Effector memory CD4-positive, alpha-beta T cell (primary cell): ENCODE measurements at regions not wholly inside any gene's neighbourhood (a gene's known extent, or its start where the extent isn't known, plus 50 kb on each side); places are given as distances from the start of the nearest gene placed in this dataset.

ENCODE experiments used
- DNase-seq, 3 donors: peaks; one replicate each; pipeline ENCODE4 v3.0.0-alpha.2; 2020
- H3K27ac ChIP-seq: 2 replicates; pipeline ENCODE4 v1.7.0; 2013; ENCODE audit warnings: mild to moderate bottlenecking, low read length, moderate library complexity; ENCODE audit not compliant: insufficient read depth, poor library complexity, severe bottlenecking
- H3K27me3 ChIP-seq: replicated peaks from 2 replicates; pipeline ENCODE4 v1.7.0; 2013; ENCODE audit warnings: mild to moderate bottlenecking, low read length; ENCODE audit not compliant: insufficient read depth, control insufficient read depth, poor library complexity, severe bottlenecking
- H3K36me3 ChIP-seq: 2 replicates; pipeline ENCODE4 v1.7.0; 2013; ENCODE audit warnings: mild to moderate bottlenecking, low read length, moderate library complexity; ENCODE audit not compliant: control insufficient read depth, insufficient read depth
- H3K4me1 ChIP-seq: 2 replicates; pipeline ENCODE4 v1.7.0; 2013; ENCODE audit warnings: low read length, mild to moderate bottlenecking; ENCODE audit not compliant: control insufficient read depth, insufficient read depth, poor library complexity, severe bottlenecking
- H3K4me3 ChIP-seq: 2 replicates; pipeline ENCODE4 v1.7.0; 2013; ENCODE audit warnings: low read length, low read depth, mild to moderate bottlenecking; ENCODE audit not compliant: insufficient read depth, poor library complexity, severe bottlenecking
- H3K9me3 ChIP-seq: 2 replicates; pipeline ENCODE4 v1.7.0; 2013; ENCODE audit warnings: mild to moderate bottlenecking, low read length, moderate library complexity; ENCODE audit not compliant: control insufficient read depth

GRCh38 chr15:85954586-85954985 lies 125.1 kb upstream of the AGBL1 start:
- H3K36me3 ChIP-seq: no peaks in the 10 kb centered on the region
- no peaks in the 10 kb centered on the region for H3K9me3 ChIP-seq
- no peak for DNase-seq
- H3K27me3 ChIP-seq: no peaks in the 10 kb centered on the region
- H3K27ac ChIP-seq: no peak overlapping the region
- no peaks in the 10 kb centered on the region for H3K4me1 ChIP-seq
- H3K4me3 ChIP-seq: no peak overlapping the region

- H3K4me1 ChIP-seq: no peaks in the 10 kb centered on the region
- no peak overlapping the region for H3K4me3 ChIP-seq
- H3K9me3 ChIP-seq: no peaks in the 10 kb centered on the region
- no peak overlapping the region for H3K27ac ChIP-seq
- H3K27me3 ChIP-seq: no peaks in the 10 kb centered on the region
- no peak for DNase-seq
- H3K36me3 ChIP-seq: no peaks in the 10 kb centered on the region
These were observed 123.9 kb upstream of the AGBL1 start for GRCh38 chr15:85955501-85956391.

- Histone ChIP-seq H3K4me3 (no peak overlapping the region), H3K27ac (no peak overlapping the region), H3K27me3 (no peaks in the 10 kb centered on the region), H3K36me3 (no peaks in the 10 kb centered on the region), H3K4me1 (no peaks in the 10 kb centered on the region), H3K9me3 (no peaks in the 10 kb centered on the region)
- no peak for DNase-seq
These were observed 123.0 kb upstream of the AGBL1 start for GRCh38 chr15:85956532-85957275.

- no peaks in the 10 kb centered on the region for H3K36me3 ChIP-seq
- H3K4me3 ChIP-seq: no peak overlapping the region
- no peaks in the 10 kb centered on the region for H3K4me1 ChIP-seq
- no peaks in the 10 kb centered on the region for H3K9me3 ChIP-seq
- no peak overlapping the region for H3K27ac ChIP-seq
- no peak for DNase-seq
- no peaks in the 10 kb centered on the region for H3K27me3 ChIP-seq
These were observed 120.1 kb upstream of the AGBL1 start for GRCh38 chr15:85959611-85960010.

GRCh38 chr15:85960381-85960780 lies 119.3 kb upstream of the AGBL1 start:
- H3K4me3 ChIP-seq: no peak overlapping the region
- no peaks in the 10 kb centered on the region for H3K36me3 ChIP-seq
- H3K27me3 ChIP-seq: no peaks in the 10 kb centered on the region
- no peaks in the 10 kb centered on the region for H3K9me3 ChIP-seq
- H3K4me1 ChIP-seq: no peaks in the 10 kb centered on the region
- no peak overlapping the region for H3K27ac ChIP-seq
- DNase-seq: no peak

GRCh38 chr15:85961821-85962220 lies 117.8 kb upstream of the AGBL1 start:
- Histone ChIP-seq H3K9me3 (no peaks in the 10 kb centered on the region), H3K27ac (no peak overlapping the region), H3K4me3 (no peak overlapping the region), H3K36me3 (no peaks in the 10 kb centered on the region), H3K27me3 (no peaks in the 10 kb centered on the region), H3K4me1 (no peaks in the 10 kb centered on the region)
- no peak for DNase-seq

GRCh38 chr15:85963262-85963760 lies 116.4 kb upstream of the AGBL1 start:
- Histone ChIP-seq H3K4me1 (no peaks in the 10 kb centered on the region), H3K27me3 (no peaks in the 10 kb centered on the region)
- no peak for DNase-seq

GRCh38 chr15:85964471-85964870 lies 115.2 kb upstream of the AGBL1 start:
- H3K9me3 ChIP-seq: no peaks in the 10 kb centered on the region
- no peak overlapping the region for H3K27ac ChIP-seq
- no peaks in the 10 kb centered on the region for H3K4me1 ChIP-seq
- H3K4me3 ChIP-seq: no peak overlapping the region
- H3K27me3 ChIP-seq: no peaks in the 10 kb centered on the region
- DNase-seq: no peak
- no peaks in the 10 kb centered on the region for H3K36me3 ChIP-seq

More at GRCh38 chr15:85963262-85963760, 116.4 kb upstream of the AGBL1 start:
- no peaks in the 10 kb centered on the region for H3K36me3 ChIP-seq
- no peak overlapping the region for H3K4me3 ChIP-seq
- no peaks in the 10 kb centered on the region for H3K9me3 ChIP-seq
- H3K27ac ChIP-seq: no peak overlapping the region

GRCh38 chr15:85967553-85967952 lies 112.1 kb upstream of the AGBL1 start:
- Histone ChIP-seq H3K4me1 (no peaks in the 10 kb centered on the region), H3K9me3 (no peaks in the 10 kb centered on the region), H3K4me3 (no peak overlapping the region), H3K27ac (no peak overlapping the region), H3K36me3 (no peaks in the 10 kb centered on the region), H3K27me3 (no peaks in the 10 kb centered on the region)
- no peak for DNase-seq
